ENCODE measurements at regions not wholly inside any gene's neighbourhood (a gene's known extent, or its start where the extent isn't known, plus 50 kb on each side); places are given as distances from the start of the nearest gene placed in this dataset.

- TF ChIP-seq, protein P1, sequence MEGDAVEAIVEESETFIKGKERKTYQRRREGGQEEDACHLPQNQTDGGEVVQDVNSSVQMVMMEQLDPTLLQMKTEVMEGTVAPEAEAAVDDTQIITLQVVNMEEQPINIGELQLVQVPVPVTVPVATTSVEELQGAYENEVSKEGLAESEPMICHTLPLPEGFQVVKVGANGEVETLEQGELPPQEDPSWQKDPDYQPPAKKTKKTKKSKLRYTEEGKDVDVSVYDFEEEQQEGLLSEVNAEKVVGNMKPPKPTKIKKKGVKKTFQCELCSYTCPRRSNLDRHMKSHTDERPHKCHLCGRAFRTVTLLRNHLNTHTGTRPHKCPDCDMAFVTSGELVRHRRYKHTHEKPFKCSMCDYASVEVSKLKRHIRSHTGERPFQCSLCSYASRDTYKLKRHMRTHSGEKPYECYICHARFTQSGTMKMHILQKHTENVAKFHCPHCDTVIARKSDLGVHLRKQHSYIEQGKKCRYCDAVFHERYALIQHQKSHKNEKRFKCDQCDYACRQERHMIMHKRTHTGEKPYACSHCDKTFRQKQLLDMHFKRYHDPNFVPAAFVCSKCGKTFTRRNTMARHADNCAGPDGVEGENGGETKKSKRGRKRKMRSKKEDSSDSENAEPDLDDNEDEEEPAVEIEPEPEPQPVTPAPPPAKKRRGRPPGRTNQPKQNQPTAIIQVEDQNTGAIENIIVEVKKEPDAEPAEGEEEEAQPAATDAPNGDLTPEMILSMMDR (IDR thresholded peaks at IDR 0.05) = no peak
- no peak for TF ChIP-seq POLR2A (IDR thresholded peaks at IDR 0.05)
Measured at GRCh38 chr4:15240764-15241163, 187.1 kb upstream of the C1QTNF7 start.

All from body of pancreas (tissue), 4 donors.